IPS-NIHi11 (cell line): ENCODE measurements at regions not wholly inside any gene's neighbourhood (a gene's known extent, or its start where the extent isn't known, plus 50 kb on each side); places are given as distances from the start of the nearest gene placed in this dataset.
A peak's percentile ranks its signal among the peaks of the same experiment; 100 is the strongest.
"Not testable (repeated sequence)": the region's sequence is repeated elsewhere in the genome, so short reads cannot be mapped to it uniquely, and the experiment has no call there.

Experiments used
- DNase-seq: peaks from one replicate; pipeline ENCODE4 v3.0.0; 2012; ENCODE audit warnings: mixed read lengths, low spot score

DNA sequence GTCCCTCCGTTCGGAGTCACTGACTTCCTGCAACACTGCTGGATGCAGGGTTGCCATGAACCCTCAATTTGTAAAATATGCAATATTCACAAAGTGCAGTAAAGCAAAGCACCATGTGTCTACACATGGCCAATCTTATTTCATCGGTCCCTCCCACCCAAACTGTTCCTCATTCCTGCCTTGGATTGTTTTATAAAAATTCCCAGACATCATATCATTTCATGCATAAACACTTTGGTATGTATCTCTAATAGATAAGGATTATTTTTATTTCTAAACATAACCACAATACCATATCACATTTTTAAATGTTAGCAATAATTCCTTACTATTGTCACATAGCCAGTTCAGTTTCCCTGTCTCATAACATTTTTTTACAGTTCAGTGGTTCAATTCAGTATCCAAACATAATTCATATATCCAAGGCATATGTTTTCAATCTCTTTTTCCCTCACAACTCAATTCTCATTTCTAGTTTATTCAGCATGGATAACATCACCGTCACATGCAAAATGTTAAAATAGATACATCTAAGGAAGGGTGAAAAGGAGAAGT lies 82.0 kb upstream of the PCAT7 start:
- no peak for DNase-seq

GRCh38 chr9:94478755-94479730 lies 75.8 kb upstream of the PCAT7 start:
- no peak for DNase-seq

- DNase-seq = no peak
Measured at GRCh38 chr9:94479757-94480156, 75.1 kb upstream of the PCAT7 start.

DNA sequence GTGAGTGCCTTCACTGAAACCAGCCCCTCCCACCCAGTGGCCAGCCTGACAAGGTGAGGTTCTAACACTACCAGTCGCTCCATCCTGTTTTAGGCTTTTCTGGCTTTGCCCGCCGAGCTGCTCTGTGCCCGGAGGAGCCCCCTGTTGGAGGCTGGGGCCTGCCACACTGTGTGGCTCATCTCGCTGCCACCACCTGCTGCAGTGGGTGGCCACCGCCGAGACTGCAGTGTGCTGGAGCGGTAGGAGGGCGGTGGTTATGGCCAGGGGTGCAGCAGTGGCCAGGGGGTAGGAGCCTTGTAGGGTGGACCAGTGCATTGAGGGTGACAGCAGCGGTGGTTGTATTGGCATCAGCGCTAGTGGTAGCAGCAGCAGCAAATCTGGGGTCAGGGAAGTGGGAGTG lies 74.7 kb upstream of the PCAT7 start:
- peak; percentile 7 for DNase-seq

DNA sequence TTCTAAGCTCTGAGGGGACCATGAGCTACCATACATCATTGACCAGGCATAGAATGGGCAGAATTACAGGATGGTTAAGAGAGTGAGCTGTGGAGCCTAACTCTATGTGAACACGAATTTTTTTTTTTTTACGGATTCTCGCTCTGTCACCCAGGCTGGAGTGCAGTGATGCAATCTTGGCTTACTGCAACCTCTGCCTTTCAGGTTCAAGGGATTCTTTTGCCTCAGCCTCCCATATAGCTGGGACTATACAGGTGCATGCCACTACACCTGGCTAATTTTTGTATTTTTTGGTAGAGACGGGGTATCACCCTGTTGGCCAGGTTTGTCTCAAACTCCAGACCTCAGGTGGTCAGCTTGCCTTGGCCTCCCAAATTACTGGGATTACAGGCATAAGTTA lies 72.8 kb upstream of the PCAT7 start:
- DNase-seq = no peak

- peak; percentile 7 for DNase-seq
Measured at GRCh38 chr9:94490465-94490864, 64.4 kb upstream of the PCAT7 start.

DNA sequence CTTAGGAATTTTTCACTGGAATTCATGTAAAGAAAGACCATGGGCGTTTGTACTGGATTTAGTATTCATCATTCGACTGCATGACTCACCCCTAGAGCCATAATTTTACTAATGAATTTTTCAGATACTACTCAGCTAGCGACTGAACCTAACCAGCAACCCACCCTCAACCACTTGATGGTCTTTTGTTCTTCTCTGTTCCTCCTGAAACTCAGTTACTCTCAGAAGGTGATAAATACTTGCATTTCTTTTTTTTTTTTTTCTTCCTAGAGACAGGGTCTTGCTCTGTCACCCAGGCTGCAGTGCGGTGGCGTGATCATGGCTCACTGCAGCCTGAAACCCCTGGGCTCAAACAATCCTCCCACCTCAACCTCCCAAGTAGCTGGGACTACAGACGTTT lies 62.8 kb upstream of the PCAT7 start:
- not testable (repeated sequence) for DNase-seq

GRCh38 chr9:94498801-94499453 lies 56.0 kb upstream of the PCAT7 start:
- no peak for DNase-seq

- DNase-seq = no peak
Measured at GRCh38 chr9:94504358-94504757, 50.5 kb upstream of the PCAT7 start.
